ENCODE measurements at regions not wholly inside any gene's neighbourhood (a gene's known extent, or its start where the extent isn't known, plus 50 kb on each side); places are given as distances from the start of the nearest gene placed in this dataset.

DNA sequence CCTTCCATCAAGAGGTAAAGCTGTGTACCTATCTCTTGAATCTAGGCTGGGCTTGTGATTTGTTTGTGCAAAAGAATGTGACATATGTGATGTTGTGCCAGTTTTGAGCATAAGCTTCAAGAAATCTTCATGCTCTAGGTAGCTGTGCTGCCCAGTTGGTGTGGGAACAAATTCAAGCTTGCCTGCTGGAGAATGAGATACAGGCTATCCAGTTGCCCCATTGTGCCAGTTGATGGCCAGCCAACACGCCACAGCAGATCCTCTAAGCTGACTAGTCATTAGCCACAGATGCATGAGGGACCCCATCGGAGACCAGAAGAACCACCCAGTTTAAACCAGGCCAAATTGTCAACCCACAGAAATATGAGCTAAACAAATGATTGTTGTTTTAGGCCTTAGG, 180.5 kb upstream of the MPHOSPH6 start:
- H3K9me3 ChIP-seq (replicated peaks): no peaks in the 10 kb centered on the region
- no peaks in the 10 kb centered on the region for H3K36me3 ChIP-seq
- no peak overlapping the region for H3K27ac ChIP-seq
- DNase-seq (ENCODE audit: low read depth in 1 of 2, low spot score in 2 of 2): no peak
- H3K4me1 ChIP-seq (replicated peaks): no peaks in the 10 kb centered on the region
- H3K27me3 ChIP-seq (replicated peaks): peaks cover 5% of the 10 kb centered on the region; the same call in 1 of the 2 replicates
- no peak overlapping the region for H3K4me3 ChIP-seq

DNA sequence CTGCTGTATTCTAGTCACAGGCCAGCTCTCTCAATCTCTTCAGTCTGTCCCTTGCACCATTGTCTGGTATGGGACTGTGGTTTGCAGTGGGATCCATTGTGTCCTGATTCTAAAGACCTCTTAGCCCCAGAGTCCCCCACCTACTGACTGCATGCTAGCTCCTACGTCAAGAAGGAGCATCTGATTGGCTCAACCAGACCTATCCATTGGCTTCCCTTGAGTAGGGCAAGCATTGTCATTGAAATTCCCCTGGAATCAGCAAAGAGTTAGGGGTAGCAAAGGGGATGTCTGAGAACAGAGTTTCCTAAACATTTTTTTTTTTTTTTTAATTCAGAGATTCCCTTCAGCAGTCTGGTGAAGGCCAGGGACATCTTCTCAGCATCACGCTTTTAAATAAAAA, 175.3 kb upstream of the MPHOSPH6 start:
- no peak overlapping the region for H3K27ac ChIP-seq
- peaks cover 5% of the 10 kb centered on the region; the same call in 1 of the 2 replicates for H3K27me3 ChIP-seq (replicated peaks)
- H3K9me3 ChIP-seq (replicated peaks): no peaks in the 10 kb centered on the region
- no peaks in the 10 kb centered on the region for H3K4me1 ChIP-seq (replicated peaks)
- no peak overlapping the region for H3K4me3 ChIP-seq
- DNase-seq (ENCODE audit: low read depth in 1 of 2, low spot score in 2 of 2): no peak
- H3K36me3 ChIP-seq: no peaks in the 10 kb centered on the region

DNA sequence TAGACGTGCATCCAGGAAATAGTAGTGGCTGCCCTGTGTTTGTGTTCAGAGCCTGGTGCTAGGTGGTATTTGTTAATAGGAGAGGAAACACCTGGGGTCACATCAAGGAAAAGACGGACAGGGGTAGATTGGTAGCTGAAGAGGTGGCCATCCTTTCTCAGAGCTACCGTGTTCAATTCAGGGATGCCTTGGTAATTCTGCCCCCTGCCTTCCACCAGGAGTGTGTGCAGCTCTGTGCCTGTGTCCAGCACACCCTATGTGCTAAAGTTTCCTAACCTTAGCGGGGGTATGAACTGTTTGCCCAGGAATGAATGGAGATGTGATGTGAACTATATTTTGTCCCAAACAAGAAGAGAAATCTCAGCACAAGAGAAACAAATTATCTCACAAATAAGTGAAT, 174.1 kb upstream of the MPHOSPH6 start:
- Histone ChIP-seq H3K4me1 (replicated peaks) (no peaks in the 10 kb centered on the region), H3K9me3 (replicated peaks) (no peaks in the 10 kb centered on the region), H3K36me3 (no peaks in the 10 kb centered on the region), H3K27me3 (replicated peaks) (peaks cover 5% of the 10 kb centered on the region; the same call in 1 of the 2 replicates), H3K4me3 (no peak overlapping the region), H3K27ac (no peak overlapping the region)
- no peak for DNase-seq (ENCODE audit: low read depth in 1 of 2, low spot score in 2 of 2)

DNA sequence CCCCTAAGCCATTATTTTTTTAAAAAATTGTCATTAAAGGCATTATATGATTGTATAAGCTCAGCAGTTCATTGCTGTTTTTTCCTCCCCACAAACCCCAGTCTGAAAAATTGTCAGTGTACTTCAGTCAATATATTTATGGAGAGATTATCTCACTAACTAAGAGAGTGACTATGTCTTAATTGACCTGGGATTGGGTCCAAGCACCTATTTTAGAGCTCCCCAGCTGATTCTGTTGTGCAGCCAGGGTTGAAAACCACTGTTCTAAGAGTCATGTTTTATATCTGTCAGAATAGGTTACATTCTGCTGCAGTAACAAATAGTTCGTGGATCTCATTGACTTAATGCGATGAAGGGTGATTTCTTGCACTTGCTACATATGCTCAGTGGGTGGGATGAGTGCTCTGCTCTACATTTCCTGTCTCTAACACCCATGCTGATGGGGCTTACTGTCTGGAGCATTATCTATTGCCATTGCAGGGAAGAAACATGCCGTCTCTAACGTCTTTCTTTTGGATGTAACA, 171.2 kb upstream of the MPHOSPH6 start:
- no peak for DNase-seq (ENCODE audit: low read depth in 1 of 2, low spot score in 2 of 2)
- Histone ChIP-seq H3K4me3 (no peak overlapping the region), H3K27me3 (replicated peaks) (no peaks in the 10 kb centered on the region; the same call in 1 of the 2 replicates), H3K9me3 (replicated peaks) (no peaks in the 10 kb centered on the region), H3K36me3 (no peaks in the 10 kb centered on the region), H3K27ac (no peak overlapping the region), H3K4me1 (replicated peaks) (no peaks in the 10 kb centered on the region)

DNA sequence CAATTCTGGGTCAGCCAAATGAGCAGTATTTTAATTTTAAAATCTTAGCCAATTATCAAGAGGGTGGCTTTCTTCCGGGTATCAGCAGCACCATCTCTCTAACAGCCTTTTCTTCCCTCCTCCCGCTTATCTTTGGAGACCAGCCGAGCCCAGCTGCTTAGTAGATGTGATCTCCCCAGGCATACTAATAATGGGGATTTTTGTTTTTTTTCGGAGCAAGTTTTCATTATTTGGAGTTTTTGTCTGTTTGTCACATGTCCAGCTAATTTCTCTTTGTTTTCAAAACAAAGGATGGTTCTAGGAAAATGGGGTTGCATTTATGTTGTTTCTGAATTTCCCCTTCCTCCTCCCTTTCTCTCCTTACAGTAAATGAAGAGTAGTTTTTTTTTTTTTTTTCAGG, 170.5 kb upstream of the MPHOSPH6 start:
- Histone ChIP-seq H3K27ac (no peak overlapping the region), H3K27me3 (replicated peaks) (no peaks in the 10 kb centered on the region; the same call in 1 of the 2 replicates), H3K36me3 (no peaks in the 10 kb centered on the region), H3K9me3 (replicated peaks) (no peaks in the 10 kb centered on the region), H3K4me1 (replicated peaks) (no peaks in the 10 kb centered on the region), H3K4me3 (no peak overlapping the region)
- no peak for DNase-seq (ENCODE audit: low read depth in 1 of 2, low spot score in 2 of 2)

DNA sequence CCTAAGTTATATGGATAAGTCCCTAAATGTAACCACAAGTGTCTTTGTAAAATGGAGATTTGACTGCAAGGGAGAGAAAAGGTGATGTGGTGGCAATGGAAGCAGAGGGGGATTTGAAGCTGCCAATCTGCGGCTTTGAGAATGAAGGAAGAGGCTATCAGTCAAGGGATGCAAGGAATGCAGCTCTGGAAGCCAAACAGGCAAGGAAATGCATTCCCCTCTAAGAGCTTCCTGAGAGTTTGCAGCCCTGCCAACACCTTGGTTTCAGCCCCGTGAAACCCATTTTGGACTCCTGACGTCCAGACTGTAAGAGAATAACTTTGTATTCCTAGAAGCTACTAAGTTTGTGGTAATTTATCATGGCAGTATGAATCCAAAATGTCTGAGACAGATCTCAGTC, 167.3 kb upstream of the MPHOSPH6 start:
- no peaks in the 10 kb centered on the region for H3K4me1 ChIP-seq (replicated peaks)
- H3K4me3 ChIP-seq: no peak overlapping the region
- no peaks in the 10 kb centered on the region for H3K9me3 ChIP-seq (replicated peaks)
- H3K27ac ChIP-seq: no peak overlapping the region
- no peaks in the 10 kb centered on the region for H3K36me3 ChIP-seq
- H3K27me3 ChIP-seq (replicated peaks): no peaks in the 10 kb centered on the region; the same call in 1 of the 2 replicates
- DNase-seq (ENCODE audit: low read depth in 1 of 2, low spot score in 2 of 2): no peak

DNA sequence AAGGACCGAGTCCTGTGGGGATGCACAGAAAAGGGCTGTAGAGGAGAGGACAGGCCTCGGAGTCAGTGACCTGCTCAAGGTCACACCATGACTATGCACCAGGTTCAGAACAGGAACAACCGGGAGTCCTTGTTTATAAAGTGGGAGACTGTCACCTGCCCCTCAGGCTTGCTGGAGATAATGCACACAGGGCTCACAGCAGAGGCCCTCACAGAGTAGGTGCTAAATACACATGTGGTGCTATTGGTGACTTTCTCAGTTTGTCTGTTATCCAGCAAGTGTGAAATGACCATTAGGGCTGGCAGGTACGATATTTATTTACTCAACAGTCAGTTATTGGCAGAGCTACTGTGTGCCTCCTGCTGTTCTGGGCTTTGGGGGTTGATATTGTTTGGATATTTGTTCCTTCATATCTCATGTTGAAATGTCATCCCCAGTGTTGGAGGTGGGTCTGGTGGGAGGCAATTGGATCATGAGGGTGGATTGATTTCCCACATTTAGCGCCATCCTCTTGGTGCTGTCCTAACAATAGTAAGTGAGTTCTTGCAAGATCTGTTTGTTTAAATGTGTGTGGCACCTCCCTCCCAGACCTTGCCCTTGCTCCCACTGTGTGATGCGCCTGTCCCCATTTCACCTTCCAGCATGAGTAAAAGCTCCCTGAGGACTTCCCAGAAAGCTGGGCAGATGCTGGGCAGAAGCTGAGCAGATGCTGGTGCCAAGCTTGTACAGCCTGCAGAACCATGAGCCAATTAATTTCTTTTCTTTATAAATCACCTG, 162.1 kb upstream of the MPHOSPH6 start:
- Histone ChIP-seq H3K36me3 (no peaks in the 10 kb centered on the region), H3K4me1 (replicated peaks) (no peaks in the 10 kb centered on the region), H3K4me3 (no peak overlapping the region), H3K27me3 (replicated peaks) (no peaks in the 10 kb centered on the region; the same call in 1 of the 2 replicates), H3K9me3 (replicated peaks) (no peaks in the 10 kb centered on the region), H3K27ac (no peak overlapping the region)
- no peak for DNase-seq (ENCODE audit: low read depth in 1 of 2, low spot score in 2 of 2)

DNA sequence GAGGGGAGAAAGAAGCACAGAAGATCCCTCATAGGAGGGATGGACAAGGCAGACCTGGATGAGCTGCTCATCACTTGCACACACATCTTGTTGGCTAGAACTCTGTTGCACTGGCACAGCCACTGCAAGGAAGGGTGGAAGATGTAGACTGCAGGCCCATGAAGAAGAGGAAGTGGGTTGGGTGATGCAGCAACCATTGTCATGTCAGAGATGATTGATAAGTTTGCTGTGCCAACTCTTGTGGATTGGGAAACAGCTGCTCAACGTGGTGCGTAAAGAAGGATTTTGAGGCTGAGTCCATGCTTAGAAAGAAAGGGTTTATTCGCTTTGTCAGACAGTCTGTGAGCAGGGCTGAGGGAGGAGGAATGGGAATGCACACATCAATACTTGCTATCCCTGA, 161.4 kb upstream of the MPHOSPH6 start:
- Histone ChIP-seq H3K4me1 (replicated peaks) (no peaks in the 10 kb centered on the region), H3K4me3 (no peak overlapping the region), H3K27me3 (replicated peaks) (no peaks in the 10 kb centered on the region; the same call in 1 of the 2 replicates), H3K9me3 (replicated peaks) (no peaks in the 10 kb centered on the region), H3K27ac (no peak overlapping the region), H3K36me3 (no peaks in the 10 kb centered on the region)
- no peak for DNase-seq (ENCODE audit: low read depth in 1 of 2, low spot score in 2 of 2)

DNA sequence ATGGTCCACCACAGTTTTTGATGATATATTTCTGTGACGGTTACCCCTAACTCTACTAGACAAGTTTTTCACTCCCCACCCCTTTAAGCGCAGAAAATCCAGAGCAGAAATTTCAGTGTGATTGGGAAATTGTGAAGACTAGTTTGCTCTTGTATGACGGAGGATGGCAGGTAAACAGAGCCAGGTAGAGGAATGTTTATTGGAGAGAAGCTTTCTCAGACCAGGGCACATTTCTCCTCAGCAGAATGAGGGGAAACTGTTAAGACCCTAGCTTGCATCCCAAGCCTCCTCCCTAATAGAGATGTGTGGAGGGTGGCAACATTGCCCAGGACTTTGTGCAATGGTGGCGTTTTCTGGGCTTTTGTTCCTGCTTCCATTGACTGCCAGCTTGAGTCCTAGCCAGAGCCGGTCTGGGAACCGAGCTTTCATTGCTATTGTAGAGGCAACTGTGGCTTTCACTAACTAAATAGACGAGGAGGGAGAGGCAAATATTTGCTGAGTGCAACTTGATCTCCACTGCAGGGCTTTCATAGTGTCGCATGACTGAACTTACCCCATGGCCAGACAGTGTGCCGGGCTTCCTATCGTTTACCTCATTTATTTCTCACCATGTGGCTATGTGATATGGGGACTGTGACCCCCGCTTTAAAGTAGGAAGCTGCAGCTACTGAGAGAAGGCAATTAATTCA, 159.6 kb upstream of the MPHOSPH6 start:
- no peaks in the 10 kb centered on the region for H3K27me3 ChIP-seq (replicated peaks)
- H3K4me3 ChIP-seq: no peak overlapping the region
- H3K4me1 ChIP-seq (replicated peaks): no peaks in the 10 kb centered on the region
- H3K36me3 ChIP-seq: no peaks in the 10 kb centered on the region
- DNase-seq (ENCODE audit: low read depth in 1 of 2, low spot score in 2 of 2): no peak
- H3K9me3 ChIP-seq (replicated peaks): no peaks in the 10 kb centered on the region
- no peak overlapping the region for H3K27ac ChIP-seq

DNA sequence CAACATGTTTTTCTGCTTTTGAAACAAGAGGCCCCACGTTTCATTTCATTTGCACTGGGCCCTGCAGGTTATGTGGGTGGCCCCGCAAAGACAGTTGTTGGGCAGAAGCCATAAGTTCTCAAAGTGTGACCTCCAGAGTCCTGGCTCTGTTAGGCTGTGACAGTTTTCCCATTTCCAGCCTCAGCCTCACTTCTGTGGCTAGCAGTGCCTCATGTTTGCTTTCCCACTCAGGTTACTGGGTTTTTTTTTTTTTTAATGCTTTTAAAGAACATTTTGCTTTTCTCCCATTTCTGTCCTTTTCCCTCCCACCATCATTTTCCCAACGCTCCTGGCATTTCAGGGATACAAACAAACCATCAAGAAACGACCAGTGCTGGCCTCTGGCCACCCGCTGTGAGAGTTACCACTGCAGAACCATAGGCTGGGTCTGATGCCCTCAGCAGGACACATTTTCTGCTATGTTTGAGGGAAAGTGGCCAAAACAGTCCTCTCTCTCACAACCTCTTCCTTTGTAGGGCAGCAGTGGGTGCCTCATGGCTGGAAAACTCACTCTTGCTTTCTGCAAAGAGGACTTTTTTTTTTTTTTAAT, 159.0 kb upstream of the MPHOSPH6 start:
- H3K27me3 ChIP-seq (replicated peaks): no peaks in the 10 kb centered on the region
- H3K9me3 ChIP-seq (replicated peaks): peaks cover 4% of the 10 kb centered on the region
- no peaks in the 10 kb centered on the region for H3K36me3 ChIP-seq
- no peak overlapping the region for H3K4me3 ChIP-seq
- no peak for DNase-seq (ENCODE audit: low read depth in 1 of 2, low spot score in 2 of 2)
- H3K4me1 ChIP-seq (replicated peaks): no peaks in the 10 kb centered on the region
- H3K27ac ChIP-seq: no peak overlapping the region

DNA sequence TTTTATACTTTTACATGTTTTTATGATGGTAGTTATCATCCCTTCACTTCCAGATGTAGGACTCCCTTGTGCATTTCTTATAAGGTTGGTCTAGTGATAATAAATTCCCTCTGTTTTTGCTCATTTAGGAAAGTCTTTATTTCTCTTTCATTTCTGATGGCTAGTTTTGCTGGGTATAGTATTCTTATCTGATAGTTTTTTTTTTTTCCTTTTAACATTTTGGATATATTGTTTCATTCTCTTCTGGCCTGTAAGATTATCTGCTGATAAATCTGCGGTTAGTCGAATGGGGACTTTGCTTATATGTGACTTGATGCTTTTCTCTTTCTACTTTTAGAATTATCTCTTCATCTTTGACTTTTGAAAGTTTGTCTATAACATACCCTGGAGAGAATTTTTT, 153.1 kb upstream of the MPHOSPH6 start:
- DNase-seq (ENCODE audit: low read depth in 1 of 2, low spot score in 2 of 2): no peak

DNA sequence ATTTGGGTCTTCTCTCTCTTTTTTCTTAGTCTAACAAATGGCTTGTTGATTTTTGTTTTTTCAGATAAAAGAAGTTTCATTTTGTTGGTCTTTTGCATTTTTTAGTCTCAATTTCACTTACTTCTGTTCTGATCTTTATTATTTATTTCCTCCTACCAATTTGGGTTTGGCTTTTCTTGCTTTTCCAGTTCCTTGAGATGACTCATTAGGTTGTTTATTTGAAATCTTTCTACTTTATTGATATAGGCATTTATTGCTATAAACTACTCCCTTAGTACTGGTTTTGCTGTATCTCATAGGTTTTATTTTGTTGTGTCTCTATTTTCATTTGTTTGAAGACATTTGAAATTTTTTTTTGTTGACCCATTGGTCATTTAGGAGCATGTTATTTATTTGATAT, 152.2 kb upstream of the MPHOSPH6 start:
- Histone ChIP-seq H3K4me3 (no peak overlapping the region), H3K27me3 (replicated peaks) (no peaks in the 10 kb centered on the region), H3K36me3 (no peaks in the 10 kb centered on the region), H3K4me1 (replicated peaks) (no peaks in the 10 kb centered on the region), H3K27ac (no peak overlapping the region), H3K9me3 (replicated peaks) (peaks cover 4% of the 10 kb centered on the region)
- DNase-seq (ENCODE audit: low read depth in 1 of 2, low spot score in 2 of 2): no peak

More for the DNA sequence above, 153.1 kb upstream of the MPHOSPH6 start:
- no peaks in the 10 kb centered on the region for H3K36me3 ChIP-seq
- H3K27ac ChIP-seq: no peak overlapping the region
- no peak overlapping the region for H3K4me3 ChIP-seq
- no peaks in the 10 kb centered on the region for H3K4me1 ChIP-seq (replicated peaks)
- no peaks in the 10 kb centered on the region for H3K27me3 ChIP-seq (replicated peaks)
- peaks cover 4% of the 10 kb centered on the region for H3K9me3 ChIP-seq (replicated peaks)

DNA sequence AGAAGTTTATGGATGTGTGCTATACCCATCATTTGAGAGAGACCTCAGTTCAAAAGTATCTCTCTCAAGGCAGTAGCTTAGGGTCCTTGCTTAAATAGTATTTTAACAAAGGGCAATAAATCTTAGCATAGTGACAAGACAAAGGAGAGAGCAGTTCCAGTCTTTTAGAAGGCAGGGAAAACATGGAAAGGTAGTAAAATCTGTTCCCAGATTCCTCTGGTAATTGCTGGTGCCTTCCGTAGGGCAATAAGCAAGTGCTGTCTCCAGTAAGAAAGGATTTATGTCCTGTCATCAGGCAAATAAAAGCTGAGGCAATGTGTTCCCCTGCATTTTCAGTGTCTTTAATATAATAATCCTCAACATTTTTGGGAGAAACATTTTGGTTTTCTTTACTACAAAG, 149.0 kb upstream of the MPHOSPH6 start:
- Histone ChIP-seq H3K4me1 (replicated peaks) (no peaks in the 10 kb centered on the region), H3K27ac (no peak overlapping the region), H3K9me3 (replicated peaks) (no peaks in the 10 kb centered on the region; the same call in 1 of the 2 replicates), H3K36me3 (no peaks in the 10 kb centered on the region), H3K27me3 (replicated peaks) (no peaks in the 10 kb centered on the region), H3K4me3 (no peak overlapping the region)
- no peak for DNase-seq (ENCODE audit: low read depth in 1 of 2, low spot score in 2 of 2)
